T47D (cell line): ENCODE measurements at regions not wholly inside any gene's neighbourhood (a gene's known extent, or its start where the extent isn't known, plus 50 kb on each side); places are given as distances from the start of the nearest gene placed in this dataset.

Source experiments
- DNase-seq, 2 experiments: peaks; one replicate each; pipeline versions ENCODE4 v3.0.0 to v3.0.0-alpha.2; 2011 to 2012; ENCODE audit warnings: low read depth in 1 of 2, low spot score in 1 of 2
- JUND ChIP-seq: IDR thresholded peaks from 2 replicates; pipeline ENCODE4 v1.6.1; 2012; ENCODE audit warnings: low read depth
- in situ Hi-C: cut with HindIII; loops from 2 replicates; pipeline ENCODE4 v1.10.0; 2016; ENCODE audit warnings: low sequenced_read_pairs, low pct_unique_long_range_greater_than_20kb

DNA sequence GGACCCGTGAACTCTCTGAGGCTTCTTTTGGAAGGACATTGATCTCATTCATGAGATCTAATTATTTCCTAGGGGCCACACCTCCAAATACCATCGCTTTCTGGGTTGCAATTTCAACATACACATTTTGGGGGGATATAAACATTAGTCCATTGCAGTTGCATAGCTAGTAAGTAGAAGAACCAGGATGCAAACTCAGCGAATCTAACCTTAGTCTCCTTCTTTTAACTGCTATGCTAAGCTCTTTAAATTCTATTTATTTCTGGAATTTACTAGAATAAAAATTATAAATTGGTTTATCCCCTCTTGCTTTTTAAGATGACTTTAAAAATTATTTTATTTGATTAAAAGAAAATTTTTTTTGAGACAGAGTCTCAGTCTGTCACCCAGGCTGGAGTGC is 232.5 kb upstream of the EEF2KMT start:
- in situ Hi-C loops, result no loop called here
- DNase-seq, result no peak
- no peak for TF ChIP-seq JUND

DNA sequence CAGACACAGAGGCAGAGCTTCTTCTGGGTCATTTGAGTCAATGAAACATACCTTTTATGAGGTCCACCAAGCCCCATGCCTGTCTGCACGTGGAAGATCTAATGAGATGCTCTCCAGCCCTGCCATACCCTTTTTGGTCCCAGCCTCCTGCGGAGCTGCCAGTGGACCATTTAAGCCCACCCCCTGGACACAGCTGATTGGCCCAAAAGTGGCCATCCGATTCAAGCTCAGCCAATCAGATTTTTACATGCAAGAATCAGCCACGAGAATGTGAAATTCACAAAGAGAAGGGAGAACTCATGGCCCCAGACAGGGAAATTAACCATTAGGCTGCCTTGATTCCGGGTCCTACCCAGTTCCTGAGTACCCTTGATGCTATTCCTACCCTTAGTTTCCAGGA is 231.0 kb upstream of the EEF2KMT start:
- no peak for DNase-seq
- in situ Hi-C loops, result no loop called here
- no peak for TF ChIP-seq JUND

DNA sequence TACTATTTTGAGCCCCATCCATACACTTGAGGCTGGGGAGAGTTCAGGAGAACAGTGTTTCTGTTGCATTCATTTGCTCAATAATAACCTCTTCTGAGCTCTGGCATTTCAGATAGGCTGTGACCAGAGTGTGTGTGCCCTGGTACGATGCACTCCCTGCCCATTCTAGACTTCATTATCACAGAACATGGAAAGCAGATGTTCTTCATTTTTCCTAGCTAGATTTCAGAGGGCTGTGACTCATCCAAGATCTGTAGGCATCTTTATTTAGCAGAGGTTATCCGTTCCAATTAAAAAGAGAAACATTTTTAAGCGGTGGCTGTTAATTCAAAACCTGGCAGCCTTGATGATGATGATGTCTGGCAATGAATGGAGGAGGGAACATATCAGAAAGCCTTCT is 228.8 kb upstream of the EEF2KMT start:
- no peak for DNase-seq
- in situ Hi-C loops, result no loop called here
- no peak for TF ChIP-seq JUND

DNA sequence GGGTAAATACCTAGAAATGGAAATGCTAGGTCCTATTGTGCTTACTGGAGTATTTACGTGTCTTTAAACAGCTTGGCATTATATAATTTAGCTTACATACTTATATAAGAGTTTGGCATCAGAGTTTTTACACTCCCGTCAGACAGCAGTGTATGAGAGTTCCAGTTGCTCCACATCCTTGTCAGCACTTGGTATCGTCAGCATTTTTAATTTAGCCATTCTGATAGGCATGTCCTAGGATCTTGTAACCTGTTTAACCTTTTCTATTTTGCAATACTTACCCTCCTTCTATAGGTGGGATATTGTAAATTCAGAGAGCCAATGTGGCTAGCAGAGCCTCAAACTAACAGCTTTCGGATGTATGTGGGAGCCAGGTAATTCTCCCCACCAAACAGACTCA is 228.3 kb upstream of the EEF2KMT start:
- TF ChIP-seq JUND, result no peak
- no peak for DNase-seq
- in situ Hi-C loops, result no loop called here

DNA sequence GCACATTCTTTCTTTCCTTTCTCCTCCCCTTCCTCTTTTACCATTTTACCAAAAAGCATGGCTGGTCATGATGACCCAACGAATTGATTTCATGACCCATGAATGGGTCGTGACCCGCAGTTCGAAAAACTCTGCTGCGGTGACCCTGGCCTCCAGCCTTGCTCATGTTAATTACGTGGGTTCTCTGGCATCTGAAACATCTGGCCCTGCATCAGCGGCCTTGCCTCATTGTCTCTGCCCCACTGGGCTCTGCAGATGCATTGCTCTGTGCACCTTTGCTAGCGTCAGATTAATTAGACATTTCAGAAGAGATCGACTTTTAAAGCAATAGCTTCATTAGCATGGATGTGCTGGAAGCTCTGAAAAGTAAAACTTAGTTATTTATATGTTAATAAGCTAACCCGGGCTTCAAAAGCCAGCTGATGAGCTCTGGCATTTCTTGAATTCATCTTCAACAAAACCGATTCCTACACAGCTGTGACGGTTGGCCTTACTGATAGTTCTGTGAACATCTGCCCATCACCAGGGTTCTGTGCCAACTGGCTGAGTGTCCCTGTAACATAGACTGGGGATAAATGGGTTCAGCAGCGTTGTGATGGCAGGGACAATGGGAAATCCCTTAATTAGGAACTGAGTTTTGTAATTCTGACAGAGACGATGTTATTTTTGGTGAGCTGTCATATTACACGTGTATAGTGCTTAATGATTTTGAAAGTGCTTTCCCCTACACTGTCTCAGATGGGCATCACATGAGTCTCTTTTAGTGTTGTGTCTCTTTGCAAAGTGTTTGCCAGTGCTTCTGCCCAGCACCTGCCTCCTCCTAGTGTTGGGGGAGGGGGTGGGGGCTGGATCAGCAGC is 225.9 kb upstream of the EEF2KMT start:
- in situ Hi-C loops, result no loop called here
- no peak for DNase-seq
- no peak for TF ChIP-seq JUND

DNA sequence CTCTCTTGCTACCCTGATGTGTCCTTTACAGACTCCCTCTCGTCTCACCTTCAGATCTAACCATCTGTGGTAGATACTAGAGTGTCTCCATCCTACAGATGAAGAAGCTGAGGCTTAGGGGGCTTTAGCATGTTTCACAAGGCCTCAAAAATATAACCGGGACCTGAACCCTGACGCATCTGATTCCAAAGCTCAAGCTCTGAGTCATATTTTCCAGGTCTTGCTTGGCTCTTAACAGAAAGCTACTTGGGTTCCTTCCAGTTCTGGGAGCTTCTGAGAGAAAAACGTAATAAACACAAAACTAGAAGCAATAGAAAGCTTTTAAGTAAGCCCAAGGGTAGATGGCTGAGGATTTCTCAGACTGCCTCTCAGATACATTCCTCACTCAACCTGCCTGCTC is 224.3 kb upstream of the EEF2KMT start:
- no peak for DNase-seq

DNA sequence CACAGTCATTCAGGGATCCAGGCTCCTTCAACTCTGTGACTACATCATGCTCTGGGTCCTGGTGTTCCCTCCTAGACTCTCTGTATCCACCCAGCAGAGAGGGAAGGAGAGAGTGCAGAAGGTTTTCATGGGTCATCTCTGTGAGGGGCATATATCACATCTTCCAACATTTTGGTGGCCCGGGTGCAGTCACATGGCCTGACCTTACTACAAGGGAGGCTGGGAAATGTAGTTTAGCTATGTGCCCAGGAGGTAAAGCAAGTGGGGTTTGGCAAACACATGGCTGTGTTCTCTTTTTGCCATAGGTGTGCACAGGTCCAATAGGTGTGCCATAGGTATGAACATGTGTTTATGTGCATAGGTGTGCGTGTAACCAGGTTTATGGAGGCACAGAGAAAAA is 222.2 kb upstream of the EEF2KMT start:
- TF ChIP-seq JUND, result no peak
- in situ Hi-C loops, result no loop called here
- DNase-seq, result no peak

More for the DNA sequence above, 224.3 kb upstream of the EEF2KMT start:
- TF ChIP-seq JUND, result no peak
- in situ Hi-C loops, result no loop called here

DNA sequence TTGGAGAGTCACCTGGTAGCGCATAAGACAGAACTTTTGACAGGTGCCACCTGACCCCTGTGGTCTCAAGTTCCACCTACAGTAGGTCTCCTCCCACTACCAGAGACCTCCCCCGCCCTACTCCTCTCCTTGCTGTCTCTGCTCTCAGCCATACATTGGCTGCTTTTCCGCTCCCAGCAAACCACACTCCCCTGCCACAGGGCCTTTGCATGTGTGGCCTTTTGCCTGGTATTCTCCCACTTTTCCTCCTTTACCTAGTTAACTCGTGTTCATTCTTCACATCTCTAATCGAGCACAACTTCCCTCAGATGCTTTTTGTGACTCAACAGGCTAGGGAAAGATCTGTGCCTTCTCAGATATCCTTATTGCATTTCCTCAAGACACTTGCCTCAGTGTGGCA is 218.3 kb upstream of the EEF2KMT start:
- no peak for TF ChIP-seq JUND
- in situ Hi-C loops, result no loop called here
- no peak for DNase-seq

DNA sequence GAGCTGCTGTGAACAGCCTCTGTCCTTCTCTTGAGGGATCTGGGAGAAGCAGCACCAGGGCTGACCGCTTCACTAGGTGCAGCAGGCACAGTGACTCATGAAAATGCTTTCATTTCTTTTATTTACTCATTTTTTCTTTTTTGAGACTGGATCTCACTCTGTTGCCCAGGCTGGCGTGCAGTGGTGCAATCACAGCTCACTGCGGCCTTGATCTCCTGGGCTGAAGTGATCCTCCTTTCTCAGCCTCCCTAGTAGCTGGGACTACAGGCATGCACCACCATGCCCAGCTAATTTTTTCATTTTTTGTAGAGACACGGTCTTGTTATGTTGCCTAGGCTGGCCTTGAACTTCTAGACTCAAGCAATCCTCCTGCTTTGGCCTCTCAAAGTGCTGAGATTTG is 216.8 kb upstream of the EEF2KMT start:
- DNase-seq, result no peak
- TF ChIP-seq JUND, result no peak
- in situ Hi-C loops, result no loop called here

DNA sequence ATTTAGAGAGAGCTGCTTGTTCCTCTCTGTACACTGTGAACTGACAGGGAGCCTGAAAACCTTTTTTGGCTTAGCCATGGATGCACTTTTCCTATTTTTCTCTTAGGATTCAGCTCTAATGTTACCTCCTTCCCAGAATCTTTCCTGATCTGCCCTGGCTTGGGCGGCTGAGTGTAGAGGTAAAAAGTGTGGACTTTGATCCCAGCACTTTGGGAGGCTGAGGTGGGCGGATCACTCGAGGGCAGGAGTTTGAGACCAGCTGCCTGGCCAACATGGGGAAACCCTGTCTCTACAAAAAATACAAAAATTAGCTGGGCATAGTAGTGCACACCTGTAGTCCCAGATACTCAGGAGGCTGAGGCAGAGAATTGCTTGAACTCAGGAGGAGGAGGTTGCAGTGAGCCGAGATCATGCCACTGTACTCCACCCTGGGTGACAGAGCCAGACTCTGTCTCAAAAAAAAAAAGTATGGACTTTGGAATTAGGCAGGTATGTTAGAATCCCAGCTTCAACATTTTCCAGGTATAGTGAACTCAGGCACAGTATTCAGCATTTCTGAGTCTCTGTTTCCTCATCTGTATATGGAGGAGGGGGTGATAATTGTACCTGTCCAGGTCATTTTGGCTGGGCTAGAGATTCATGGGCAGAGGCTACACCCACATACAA is 212.5 kb upstream of the EEF2KMT start:
- in situ Hi-C loops, result no loop called here
- DNase-seq, result no peak
- TF ChIP-seq JUND, result no peak

DNA sequence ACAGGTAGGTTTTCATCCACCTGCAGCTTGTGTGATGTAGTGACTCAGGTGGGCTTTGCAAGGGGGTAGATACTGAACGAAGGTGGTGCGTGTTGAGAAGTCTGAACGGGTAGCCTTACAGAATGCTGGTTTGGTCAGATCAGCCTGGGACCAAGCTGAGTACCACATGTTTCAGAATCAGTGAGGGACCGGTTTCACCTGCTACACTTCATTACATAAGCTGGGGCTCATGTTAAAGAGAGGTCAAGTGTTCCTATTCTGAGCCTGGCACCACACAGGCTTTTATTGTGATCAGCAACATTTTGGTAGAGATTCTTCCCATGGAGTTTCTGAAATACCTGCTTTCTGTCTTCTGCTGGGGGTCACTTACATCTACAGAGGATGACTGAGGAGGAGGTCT is 207.4 kb upstream of the EEF2KMT start:
- in situ Hi-C loops, result no loop called here
- DNase-seq, result no peak
- no peak for TF ChIP-seq JUND

DNA sequence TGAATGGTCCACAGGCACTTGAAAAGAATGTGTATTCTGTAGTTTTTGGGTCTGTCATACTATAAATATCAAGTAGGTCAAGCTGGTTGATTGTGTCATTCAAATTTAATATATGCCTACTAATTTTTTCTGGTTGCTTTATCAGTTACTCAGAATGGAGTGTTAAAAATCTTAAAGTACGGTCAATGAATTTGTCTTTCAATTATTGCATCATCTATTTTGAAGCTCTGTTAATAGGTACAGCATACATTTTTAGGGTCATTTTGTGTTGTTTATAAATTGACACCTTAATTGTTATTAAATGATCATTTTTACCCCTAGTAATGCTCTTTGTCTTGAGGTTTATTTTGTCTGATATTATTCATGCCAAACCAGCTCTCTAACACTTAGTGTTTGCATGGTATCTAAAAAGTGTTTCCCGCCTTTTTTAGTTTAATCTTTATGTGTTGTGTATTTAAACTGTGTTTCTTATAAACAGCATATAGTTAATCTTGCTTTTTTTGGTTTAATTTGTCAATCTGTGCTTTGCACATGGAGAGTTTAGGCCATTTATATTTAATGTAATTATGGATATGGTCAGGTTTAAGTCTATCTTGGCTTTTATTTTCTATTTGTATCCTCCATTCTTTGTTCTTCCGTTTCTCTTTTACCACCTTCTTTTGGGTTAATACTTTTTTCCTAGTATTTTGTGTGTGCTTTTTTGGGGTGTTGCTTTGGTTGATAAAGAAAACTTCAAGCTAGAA is 204.9 kb upstream of the EEF2KMT start:
- in situ Hi-C loops, result no loop called here

DNA sequence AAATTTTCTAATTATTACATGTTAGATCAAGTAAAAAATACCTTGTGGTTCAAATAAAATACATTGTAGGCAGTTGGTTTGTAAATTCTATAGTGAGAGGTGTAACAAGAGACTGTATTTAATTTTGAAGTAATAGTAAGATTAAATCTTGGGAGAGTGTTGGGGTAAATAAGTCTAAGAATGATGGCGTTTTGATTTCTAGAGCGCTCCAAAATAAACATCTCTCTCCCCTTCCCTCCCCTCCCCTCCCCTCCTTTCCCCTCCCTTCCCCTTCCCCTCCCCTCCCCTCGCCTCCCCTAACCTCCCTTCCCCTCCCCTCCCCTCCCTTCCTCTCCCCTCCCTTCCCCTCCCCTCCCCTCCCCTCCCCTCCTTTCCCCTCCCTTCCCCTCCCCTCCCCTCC is 200.6 kb upstream of the EEF2KMT start:
- no peak for DNase-seq
- TF ChIP-seq JUND, result no peak
- in situ Hi-C loops, result no loop called here

More for the DNA sequence above, 204.9 kb upstream of the EEF2KMT start:
- no peak for DNase-seq
- no peak for TF ChIP-seq JUND
